WTC11 (cell line): ENCODE measurements at regions not wholly inside any gene's neighbourhood (a gene's known extent, or its start where the extent isn't known, plus 50 kb on each side); places are given as distances from the start of the nearest gene placed in this dataset.

Experiments used
- ATAC-seq: fragments of 200-7000 bp; cut with Tn5 transposase; 2 replicates; pipeline ENCODE4 v1.10.0; 2021; ENCODE audit warnings: mild to moderate bottlenecking, moderate library complexity
- CTCF ChIA-PET: fragments of 300-600 bp; sonication (Branson Sonifier 250); formaldehyde crosslinking; loops from one replicate; lab custom pipeline; 2021; ENCODE audit warnings: antibody characterized with exemption; lab: Charles Lee
- POLR2A ChIA-PET: fragments of 350-600 bp; sonication (Branson Sonifier 250); formaldehyde crosslinking; loops from one replicate; lab custom pipeline; 2021; ENCODE audit warnings: antibody characterized with exemption; lab: Charles Lee
- DNase-seq: peaks from one replicate; pipeline ENCODE4 v3.0.0; 2021; ENCODE audit warnings: low spot score
- H3K27ac Mint-ChIP-seq: 2 replicates; pipeline ENCODE4 v1.8.0; 2021; ENCODE audit warnings: mixed read lengths
- H3K27me3 Mint-ChIP-seq: 2 replicates; pipeline ENCODE4 v1.8.0; 2021; ENCODE audit warnings: low read depth, mild to moderate bottlenecking, moderate library complexity, mixed read lengths
- H3K36me3 Mint-ChIP-seq: 2 replicates; pipeline ENCODE4 v1.8.0; 2021; ENCODE audit warnings: mixed read lengths
- H3K4me1 Mint-ChIP-seq: 2 replicates; pipeline ENCODE4 v1.8.0; 2022; ENCODE audit warnings: mixed read lengths
- H3K4me3 Mint-ChIP-seq: 2 replicates; pipeline ENCODE4 v1.8.0; 2021; ENCODE audit warnings: mild to moderate bottlenecking, moderate library complexity, mixed read lengths
- H3K9me3 Mint-ChIP-seq: 2 replicates; pipeline ENCODE4 v1.8.0; 2021; ENCODE audit warnings: mixed read lengths
- CBFB ChIP-seq: sonication (generic); formaldehyde crosslinking; IDR thresholded peaks from 2 replicates; pipeline ENCODE4 v1.8.1; 2022; ENCODE audit warnings: mild to moderate bottlenecking, low read depth, missing genetic modification reagents
- ELF4 ChIP-seq: sonication (generic); formaldehyde crosslinking; IDR thresholded peaks from 2 replicates; pipeline ENCODE4 v1.8.1; 2022; ENCODE audit warnings: low read depth, mild to moderate bottlenecking, moderate library complexity, missing genetic modification reagents
- EMX1 ChIP-seq: fragments of 250-450 bp; sonication (Bioruptor Pico); IDR thresholded peaks from 2 replicates; pipeline ENCODE4 v1.8.0; 2021; ENCODE audit warnings: mild to moderate bottlenecking
- FOXJ3 ChIP-seq: sonication (generic); formaldehyde crosslinking; IDR thresholded peaks from 2 replicates; pipeline ENCODE4 v1.9.0; 2021; ENCODE audit warnings: missing genetic modification reagents, mild to moderate bottlenecking, borderline replicate concordance
- MXD4 ChIP-seq: fragments of 250-450 bp; sonication (Bioruptor Pico); IDR thresholded peaks from 2 replicates; pipeline ENCODE4 v1.8.0; 2021; ENCODE audit warnings: mild to moderate bottlenecking, moderate library complexity, borderline replicate concordance
- NFATC4 ChIP-seq: fragments of 250-450 bp; sonication (Bioruptor Pico); IDR thresholded peaks from 2 replicates; pipeline ENCODE4 v1.9.0; 2021; ENCODE audit warnings: mild to moderate bottlenecking
- NFYB ChIP-seq: sonication (generic); formaldehyde crosslinking; conservative IDR thresholded peaks from 2 replicates; pipeline ENCODE4 v1.8.0; 2022; ENCODE audit warnings: low read depth, missing genetic modification reagents
- OVOL2 ChIP-seq: fragments of 250-450 bp; sonication (Bioruptor Pico); IDR thresholded peaks from 2 replicates; pipeline ENCODE4 v1.9.0; 2021; ENCODE audit warnings: mild to moderate bottlenecking, borderline replicate concordance
- PRRX2 ChIP-seq: fragments of 250-450 bp; sonication (Bioruptor Pico); IDR thresholded peaks from 2 replicates; pipeline ENCODE4 v1.8.0; 2021; ENCODE audit warnings: mild to moderate bottlenecking
- RORB ChIP-seq: fragments of 250-450 bp; sonication (Bioruptor Pico); IDR thresholded peaks from 2 replicates; pipeline ENCODE4 v1.9.0; 2021; ENCODE audit warnings: mild to moderate bottlenecking
- SMAD4 ChIP-seq: sonication (generic); formaldehyde crosslinking; IDR thresholded peaks from 2 replicates; pipeline ENCODE4 v1.8.0; 2022; ENCODE audit warnings: mild to moderate bottlenecking, missing genetic modification reagents
- SP1 ChIP-seq: sonication (generic); formaldehyde crosslinking; conservative IDR thresholded peaks from 2 replicates; pipeline ENCODE4 v1.8.1; 2022; ENCODE audit warnings: missing genetic modification reagents
- ZNF138 ChIP-seq: sonication (generic); formaldehyde crosslinking; conservative IDR thresholded peaks from 2 replicates; pipeline ENCODE4 v1.8.1; 2022; ENCODE audit warnings: mild to moderate bottlenecking, moderate library complexity, missing genetic modification reagents
- ZNF317 ChIP-seq: sonication (generic); formaldehyde crosslinking; IDR thresholded peaks from 2 replicates; pipeline ENCODE4 v1.8.1; 2023; ENCODE audit warnings: low read depth, mild to moderate bottlenecking, moderate library complexity, missing genetic modification reagents, borderline replicate concordance
- TF ChIP-seq, protein P1 (sequence below): sonication (generic); formaldehyde crosslinking; IDR thresholded peaks from 2 replicates; pipeline ENCODE4 v1.8.0; 2023; ENCODE audit warnings: missing genetic modification reagents, mild to moderate bottlenecking, borderline replicate concordance
- TF ChIP-seq, protein P2 (sequence below): sonication (generic); formaldehyde crosslinking; IDR thresholded peaks from 2 replicates; pipeline ENCODE4 v1.8.0; 2022; ENCODE audit warnings: missing genetic modification reagents
- TF ChIP-seq, protein P3 (sequence below): sonication (generic); formaldehyde crosslinking; IDR thresholded peaks from 2 replicates; pipeline ENCODE4 v1.8.0; 2022; ENCODE audit warnings: mild to moderate bottlenecking, missing genetic modification reagents
- TF ChIP-seq, protein P4 (sequence below): sonication (generic); formaldehyde crosslinking; IDR thresholded peaks from 2 replicates; pipeline ENCODE4 v1.8.0; 2022; ENCODE audit warnings: mild to moderate bottlenecking, missing genetic modification reagents

DNA sequence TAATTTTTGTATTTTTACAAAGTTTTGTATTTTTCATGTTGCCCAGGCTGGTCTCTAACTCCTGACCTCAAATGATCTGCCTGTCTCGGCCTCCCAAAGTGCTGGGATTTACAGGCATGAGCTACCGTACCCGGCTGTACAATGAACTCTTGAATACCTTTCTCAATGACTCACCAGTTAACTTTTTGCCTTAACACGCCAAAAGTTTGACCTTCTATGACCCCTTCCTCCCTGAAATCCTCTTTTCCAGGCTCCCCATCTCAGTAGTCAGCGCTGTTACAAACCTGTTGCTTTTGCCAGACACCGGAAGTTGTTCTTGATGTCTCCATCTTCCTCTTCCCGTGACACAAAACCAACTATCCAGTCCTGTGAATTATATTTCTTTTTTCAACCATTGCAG is 158.1 kb upstream of the ASIC2 start:
- Mint-ChIP-seq H3K4me3 (no peak overlapping the region), H3K36me3 (peaks cover 13% of the 10 kb centered on the region), H3K4me1 (peaks cover 20% of the 10 kb centered on the region), H3K27ac (no peak overlapping the region), H3K9me3 (peaks cover 14% of the 10 kb centered on the region), H3K27me3 (peaks cover 65% of the 10 kb centered on the region)
- no peak for DNase-seq
- no peak for ATAC-seq
- POLR2A ChIA-PET, result no interaction called here
- CTCF ChIA-PET, result no interaction called here
- no peak for TF ChIP-seq PRRX2 (CRISPR knock-in tag)
- TF ChIP-seq, protein P1, sequence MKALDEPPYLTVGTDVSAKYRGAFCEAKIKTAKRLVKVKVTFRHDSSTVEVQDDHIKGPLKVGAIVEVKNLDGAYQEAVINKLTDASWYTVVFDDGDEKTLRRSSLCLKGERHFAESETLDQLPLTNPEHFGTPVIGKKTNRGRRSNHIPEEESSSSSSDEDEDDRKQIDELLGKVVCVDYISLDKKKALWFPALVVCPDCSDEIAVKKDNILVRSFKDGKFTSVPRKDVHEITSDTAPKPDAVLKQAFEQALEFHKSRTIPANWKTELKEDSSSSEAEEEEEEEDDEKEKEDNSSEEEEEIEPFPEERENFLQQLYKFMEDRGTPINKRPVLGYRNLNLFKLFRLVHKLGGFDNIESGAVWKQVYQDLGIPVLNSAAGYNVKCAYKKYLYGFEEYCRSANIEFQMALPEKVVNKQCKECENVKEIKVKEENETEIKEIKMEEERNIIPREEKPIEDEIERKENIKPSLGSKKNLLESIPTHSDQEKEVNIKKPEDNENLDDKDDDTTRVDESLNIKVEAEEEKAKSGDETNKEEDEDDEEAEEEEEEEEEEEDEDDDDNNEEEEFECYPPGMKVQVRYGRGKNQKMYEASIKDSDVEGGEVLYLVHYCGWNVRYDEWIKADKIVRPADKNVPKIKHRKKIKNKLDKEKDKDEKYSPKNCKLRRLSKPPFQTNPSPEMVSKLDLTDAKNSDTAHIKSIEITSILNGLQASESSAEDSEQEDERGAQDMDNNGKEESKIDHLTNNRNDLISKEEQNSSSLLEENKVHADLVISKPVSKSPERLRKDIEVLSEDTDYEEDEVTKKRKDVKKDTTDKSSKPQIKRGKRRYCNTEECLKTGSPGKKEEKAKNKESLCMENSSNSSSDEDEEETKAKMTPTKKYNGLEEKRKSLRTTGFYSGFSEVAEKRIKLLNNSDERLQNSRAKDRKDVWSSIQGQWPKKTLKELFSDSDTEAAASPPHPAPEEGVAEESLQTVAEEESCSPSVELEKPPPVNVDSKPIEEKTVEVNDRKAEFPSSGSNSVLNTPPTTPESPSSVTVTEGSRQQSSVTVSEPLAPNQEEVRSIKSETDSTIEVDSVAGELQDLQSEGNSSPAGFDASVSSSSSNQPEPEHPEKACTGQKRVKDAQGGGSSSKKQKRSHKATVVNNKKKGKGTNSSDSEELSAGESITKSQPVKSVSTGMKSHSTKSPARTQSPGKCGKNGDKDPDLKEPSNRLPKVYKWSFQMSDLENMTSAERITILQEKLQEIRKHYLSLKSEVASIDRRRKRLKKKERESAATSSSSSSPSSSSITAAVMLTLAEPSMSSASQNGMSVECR, result no peak
- no peak for TF ChIP-seq SMAD4 (CRISPR knock-in tag)
- TF ChIP-seq ZNF138 (CRISPR knock-in tag), result no peak
- no peak for TF ChIP-seq RORB (CRISPR knock-in tag)
- TF ChIP-seq NFATC4 (CRISPR knock-in tag), result no peak
- TF ChIP-seq, protein P2, sequence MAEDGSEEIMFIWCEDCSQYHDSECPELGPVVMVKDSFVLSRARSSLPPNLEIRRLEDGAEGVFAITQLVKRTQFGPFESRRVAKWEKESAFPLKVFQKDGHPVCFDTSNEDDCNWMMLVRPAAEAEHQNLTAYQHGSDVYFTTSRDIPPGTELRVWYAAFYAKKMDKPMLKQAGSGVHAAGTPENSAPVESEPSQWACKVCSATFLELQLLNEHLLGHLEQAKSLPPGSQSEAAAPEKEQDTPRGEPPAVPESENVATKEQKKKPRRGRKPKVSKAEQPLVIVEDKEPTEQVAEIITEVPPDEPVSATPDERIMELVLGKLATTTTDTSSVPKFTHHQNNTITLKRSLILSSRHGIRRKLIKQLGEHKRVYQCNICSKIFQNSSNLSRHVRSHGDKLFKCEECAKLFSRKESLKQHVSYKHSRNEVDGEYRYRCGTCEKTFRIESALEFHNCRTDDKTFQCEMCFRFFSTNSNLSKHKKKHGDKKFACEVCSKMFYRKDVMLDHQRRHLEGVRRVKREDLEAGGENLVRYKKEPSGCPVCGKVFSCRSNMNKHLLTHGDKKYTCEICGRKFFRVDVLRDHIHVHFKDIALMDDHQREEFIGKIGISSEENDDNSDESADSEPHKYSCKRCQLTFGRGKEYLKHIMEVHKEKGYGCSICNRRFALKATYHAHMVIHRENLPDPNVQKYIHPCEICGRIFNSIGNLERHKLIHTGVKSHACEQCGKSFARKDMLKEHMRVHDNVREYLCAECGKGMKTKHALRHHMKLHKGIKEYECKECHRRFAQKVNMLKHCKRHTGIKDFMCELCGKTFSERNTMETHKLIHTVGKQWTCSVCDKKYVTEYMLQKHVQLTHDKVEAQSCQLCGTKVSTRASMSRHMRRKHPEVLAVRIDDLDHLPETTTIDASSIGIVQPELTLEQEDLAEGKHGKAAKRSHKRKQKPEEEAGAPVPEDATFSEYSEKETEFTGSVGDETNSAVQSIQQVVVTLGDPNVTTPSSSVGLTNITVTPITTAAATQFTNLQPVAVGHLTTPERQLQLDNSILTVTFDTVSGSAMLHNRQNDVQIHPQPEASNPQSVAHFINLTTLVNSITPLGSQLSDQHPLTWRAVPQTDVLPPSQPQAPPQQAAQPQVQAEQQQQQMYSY (CRISPR knock-in tag), result no peak
- no peak for TF ChIP-seq FOXJ3 (CRISPR knock-in tag)
- no peak for TF ChIP-seq ZNF317 (CRISPR knock-in tag)
- no peak for TF ChIP-seq CBFB (CRISPR knock-in tag)
- no peak for TF ChIP-seq SP1 (CRISPR knock-in tag)
- TF ChIP-seq, protein P3, sequence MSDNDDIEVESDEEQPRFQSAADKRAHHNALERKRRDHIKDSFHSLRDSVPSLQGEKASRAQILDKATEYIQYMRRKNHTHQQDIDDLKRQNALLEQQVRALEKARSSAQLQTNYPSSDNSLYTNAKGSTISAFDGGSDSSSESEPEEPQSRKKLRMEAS (CRISPR knock-in tag), result no peak
- TF ChIP-seq, all 79 proteins: peak for 0

DNA sequence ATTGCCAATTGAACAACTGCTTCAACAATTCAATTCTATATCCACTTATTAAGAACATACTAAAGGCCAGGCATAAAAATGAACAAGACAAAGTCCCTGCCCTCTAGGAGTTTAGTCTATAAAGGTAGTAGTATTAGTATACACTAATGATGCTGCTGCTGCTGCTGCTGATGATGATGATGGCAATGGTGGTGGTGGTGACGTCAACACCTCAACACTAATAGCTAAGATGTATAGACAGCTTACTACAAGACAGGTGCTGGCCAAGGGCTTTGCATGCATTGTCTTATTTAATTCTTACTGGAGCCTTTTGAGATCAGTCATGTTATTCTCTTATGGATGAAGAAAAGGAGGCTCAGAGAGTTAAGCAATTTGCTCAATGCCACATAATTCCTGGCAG is 164.4 kb upstream of the ASIC2 start:
- no peak for DNase-seq
- POLR2A ChIA-PET, result no interaction called here

More for the DNA sequence above, 164.4 kb upstream of the ASIC2 start:
- no peaks in the 10 kb centered on the region for H3K36me3 Mint-ChIP-seq
- no peak overlapping the region for H3K27ac Mint-ChIP-seq
- no peak for TF ChIP-seq ELF4 (CRISPR knock-in tag)
- no peak for TF ChIP-seq ZNF138 (CRISPR knock-in tag)
- no peak for TF ChIP-seq NFATC4 (CRISPR knock-in tag)
- TF ChIP-seq MXD4 (CRISPR knock-in tag), result no peak
- TF ChIP-seq, protein P1, result no peak
- no peak for TF ChIP-seq EMX1 (CRISPR knock-in tag)
- TF ChIP-seq OVOL2 (CRISPR knock-in tag), result no peak
- no peak for TF ChIP-seq NFYB (CRISPR knock-in tag)
- TF ChIP-seq, protein P4, sequence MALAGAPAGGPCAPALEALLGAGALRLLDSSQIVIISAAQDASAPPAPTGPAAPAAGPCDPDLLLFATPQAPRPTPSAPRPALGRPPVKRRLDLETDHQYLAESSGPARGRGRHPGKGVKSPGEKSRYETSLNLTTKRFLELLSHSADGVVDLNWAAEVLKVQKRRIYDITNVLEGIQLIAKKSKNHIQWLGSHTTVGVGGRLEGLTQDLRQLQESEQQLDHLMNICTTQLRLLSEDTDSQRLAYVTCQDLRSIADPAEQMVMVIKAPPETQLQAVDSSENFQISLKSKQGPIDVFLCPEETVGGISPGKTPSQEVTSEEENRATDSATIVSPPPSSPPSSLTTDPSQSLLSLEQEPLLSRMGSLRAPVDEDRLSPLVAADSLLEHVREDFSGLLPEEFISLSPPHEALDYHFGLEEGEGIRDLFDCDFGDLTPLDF (CRISPR knock-in tag), result no peak
- H3K4me3 Mint-ChIP-seq, result no peak overlapping the region
- no peak for ATAC-seq
- H3K4me1 Mint-ChIP-seq, result peaks cover 27% of the 10 kb centered on the region
- CTCF ChIA-PET, result interaction anchor here (1.1 kb wide), 1 partner anchor 197 kb away, joined by 3 read pairs; no protein-coding TSS in a partner anchor
- H3K9me3 Mint-ChIP-seq, result no peaks in the 10 kb centered on the region
- peaks cover 41% of the 10 kb centered on the region for H3K27me3 Mint-ChIP-seq
